ENCODE measurements at regions not wholly inside any gene's neighbourhood (a gene's known extent, or its start where the extent isn't known, plus 50 kb on each side); places are given as distances from the start of the nearest gene placed in this dataset.

DNA sequence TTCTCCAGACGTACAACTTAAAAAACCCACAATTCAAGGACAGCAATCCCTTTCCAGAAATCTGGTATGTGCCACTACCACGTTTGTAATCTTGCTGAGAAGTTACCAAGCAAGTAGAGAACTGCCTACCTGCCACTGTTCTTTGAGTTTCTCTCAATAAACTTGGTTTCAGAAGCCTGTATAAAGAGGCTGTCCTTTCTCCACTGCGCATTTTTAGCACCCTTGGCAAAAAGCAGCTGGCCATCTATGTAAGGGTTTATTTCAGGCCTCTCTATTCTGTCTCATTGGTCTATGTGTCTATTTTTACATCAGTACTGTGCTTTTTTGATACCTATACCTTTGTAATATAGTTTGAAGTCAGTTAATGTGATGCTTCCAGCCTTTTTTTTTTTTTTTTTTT lies 665.1 kb upstream of the BRINP3 start:
- TF ChIP-seq, protein P1, sequence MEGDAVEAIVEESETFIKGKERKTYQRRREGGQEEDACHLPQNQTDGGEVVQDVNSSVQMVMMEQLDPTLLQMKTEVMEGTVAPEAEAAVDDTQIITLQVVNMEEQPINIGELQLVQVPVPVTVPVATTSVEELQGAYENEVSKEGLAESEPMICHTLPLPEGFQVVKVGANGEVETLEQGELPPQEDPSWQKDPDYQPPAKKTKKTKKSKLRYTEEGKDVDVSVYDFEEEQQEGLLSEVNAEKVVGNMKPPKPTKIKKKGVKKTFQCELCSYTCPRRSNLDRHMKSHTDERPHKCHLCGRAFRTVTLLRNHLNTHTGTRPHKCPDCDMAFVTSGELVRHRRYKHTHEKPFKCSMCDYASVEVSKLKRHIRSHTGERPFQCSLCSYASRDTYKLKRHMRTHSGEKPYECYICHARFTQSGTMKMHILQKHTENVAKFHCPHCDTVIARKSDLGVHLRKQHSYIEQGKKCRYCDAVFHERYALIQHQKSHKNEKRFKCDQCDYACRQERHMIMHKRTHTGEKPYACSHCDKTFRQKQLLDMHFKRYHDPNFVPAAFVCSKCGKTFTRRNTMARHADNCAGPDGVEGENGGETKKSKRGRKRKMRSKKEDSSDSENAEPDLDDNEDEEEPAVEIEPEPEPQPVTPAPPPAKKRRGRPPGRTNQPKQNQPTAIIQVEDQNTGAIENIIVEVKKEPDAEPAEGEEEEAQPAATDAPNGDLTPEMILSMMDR (IDR thresholded peaks at IDR 0.05; ENCODE audit: low read depth, low read length), result no peak
- TF ChIP-seq EZH2phosphoT487 (IDR thresholded peaks at IDR 0.05; ENCODE audit: low read depth), result no peak
